ENCODE measurements at regions not wholly inside any gene's neighbourhood (a gene's known extent, or its start where the extent isn't known, plus 50 kb on each side); places are given as distances from the start of the nearest gene placed in this dataset.

GRCh38 chr1:4120557-4121292 lies 220.7 kb upstream of the C1orf174 start:
- TF ChIP-seq CTCF (IDR thresholded peaks at IDR 0.05): no peak
- no peak for TF ChIP-seq POLR2A (IDR thresholded peaks at IDR 0.05)
